GM13977 (cell line): ENCODE measurements at regions not wholly inside any gene's neighbourhood (a gene's known extent, or its start where the extent isn't known, plus 50 kb on each side); places are given as distances from the start of the nearest gene placed in this dataset.

ENCODE experiments used
- DNase-seq: peaks from one replicate; pipeline ENCODE4 v3.0.0; 2012; ENCODE audit warnings: low spot score
- CTCF ChIP-seq: IDR thresholded peaks from 2 replicates; pipeline ENCODE4 v1.5.1; 2012; ENCODE audit warnings: mild to moderate bottlenecking, control low read depth; ENCODE audit not compliant: insufficient read depth; ENCODE audit errors: extremely low read depth, missing control alignments
- in situ Hi-C: fragments of 300-500 bp; cut with MboI; formaldehyde crosslinking; loops from one replicate; pipeline ENCODE4 v1.12.0; 2022; ENCODE audit warnings: low sequenced_read_pairs, low pct_unique_long_range_greater_than_20kb, mixed read lengths, inconsistent platforms; ENCODE audit not compliant: unreplicated experiment

- TF ChIP-seq CTCF = no peak
- in situ Hi-C loops = no loop called here
- no peak for DNase-seq
Measured at GRCh38 chr13:61084988-61085387, 330.7 kb downstream of the PCDH20 start.

GRCh38 chr13:61078976-61079770, 336.5 kb downstream of the PCDH20 start:
- DNase-seq = no peak
- no peak for TF ChIP-seq CTCF
- in situ Hi-C loops = no loop called here

- in situ Hi-C loops = no loop called here
- DNase-seq = no peak
- TF ChIP-seq CTCF = no peak
Measured at GRCh38 chr13:61052175-61052574, 363.5 kb downstream of the PCDH20 start.

- TF ChIP-seq CTCF = no peak
- in situ Hi-C loops = no loop called here
- DNase-seq = no peak
Measured at GRCh38 chr13:61045251-61045650, 370.4 kb downstream of the PCDH20 start.

- in situ Hi-C loops = no loop called here
- no peak for DNase-seq
- no peak for TF ChIP-seq CTCF
Measured at GRCh38 chr13:61040181-61040580, 375.5 kb downstream of the PCDH20 start.

GRCh38 chr13:61039302-61039701, 376.3 kb downstream of the PCDH20 start:
- no peak for TF ChIP-seq CTCF
- in situ Hi-C loops = no loop called here
- DNase-seq = no peak

- DNase-seq = no peak
- in situ Hi-C loops = no loop called here
- TF ChIP-seq CTCF = no peak
Measured at GRCh38 chr13:61036715-61037114, 378.9 kb downstream of the PCDH20 start.
